ENCODE measurements at regions not wholly inside any gene's neighbourhood (a gene's known extent, or its start where the extent isn't known, plus 50 kb on each side); places are given as distances from the start of the nearest gene placed in this dataset.

- CTCF ChIA-PET = no interaction called here
- H3K4me3 Mint-ChIP-seq = no peak overlapping the region
- no peaks in the 10 kb centered on the region for H3K9me3 Mint-ChIP-seq
- no peak overlapping the region for H3K27ac Mint-ChIP-seq
- H3K36me3 Mint-ChIP-seq (ENCODE audit: low read depth) = no peaks in the 10 kb centered on the region
- H3K27me3 Mint-ChIP-seq (ENCODE audit: low read depth) = peaks cover 19% of the 10 kb centered on the region
- intact Hi-C loops (cut with micrococcal nuclease) = no loop called here
- no peaks in the 10 kb centered on the region for H3K4me1 Mint-ChIP-seq (ENCODE audit: low read depth)
- no peak for DNase-seq
Observed at GRCh38 chr3:43862992-43863805, 172.5 kb downstream of the ABHD5 start.

- no peak for DNase-seq
- Mint-ChIP-seq H3K36me3 (ENCODE audit: low read depth) (no peaks in the 10 kb centered on the region), H3K4me3 (no peak overlapping the region), H3K4me1 (ENCODE audit: low read depth) (no peaks in the 10 kb centered on the region), H3K9me3 (no peaks in the 10 kb centered on the region), H3K27me3 (ENCODE audit: low read depth) (peaks cover 18% of the 10 kb centered on the region), H3K27ac (no peak overlapping the region)
- intact Hi-C loops (cut with micrococcal nuclease) = no loop called here
- CTCF ChIA-PET = no interaction called here
Observed at GRCh38 chr3:43863966-43864933, 173.5 kb downstream of the ABHD5 start.

DNA sequence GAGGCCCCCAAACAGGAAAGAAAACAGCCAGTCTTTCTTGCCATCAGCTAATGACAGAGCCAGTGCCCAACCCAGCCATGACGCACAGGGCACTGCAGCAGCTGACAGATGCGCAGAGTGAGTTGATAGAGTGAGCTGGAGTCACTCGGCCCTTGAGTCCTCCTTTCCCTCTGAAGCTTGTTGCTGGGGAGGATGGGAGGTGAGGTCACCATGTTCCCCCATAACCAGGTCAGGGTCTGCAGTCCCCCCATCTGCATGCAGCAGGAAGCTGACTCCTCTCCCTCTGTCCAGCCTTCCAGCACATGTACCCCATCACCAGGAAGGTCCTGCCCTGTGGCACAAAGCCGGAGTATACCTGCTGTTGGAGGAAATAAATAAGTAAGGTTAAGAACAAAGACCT is 174.6 kb downstream of the ABHD5 start:
- intact Hi-C loops (cut with micrococcal nuclease) = no loop called here
- H3K27ac Mint-ChIP-seq = no peak overlapping the region

GRCh38 chr3:43865887-43866528 is 175.3 kb downstream of the ABHD5 start:
- H3K4me1 Mint-ChIP-seq (ENCODE audit: low read depth) = no peaks in the 10 kb centered on the region
- CTCF ChIA-PET = no interaction called here
- H3K9me3 Mint-ChIP-seq = no peaks in the 10 kb centered on the region
- intact Hi-C loops (cut with micrococcal nuclease) = no loop called here
- peaks cover 10% of the 10 kb centered on the region for H3K27me3 Mint-ChIP-seq (ENCODE audit: low read depth)
- H3K27ac Mint-ChIP-seq = no peak overlapping the region
- DNase-seq = no peak
- no peak overlapping the region for H3K4me3 Mint-ChIP-seq
- H3K36me3 Mint-ChIP-seq (ENCODE audit: low read depth) = no peaks in the 10 kb centered on the region

More for the DNA sequence above, 174.6 kb downstream of the ABHD5 start:
- peaks cover 14% of the 10 kb centered on the region for H3K27me3 Mint-ChIP-seq (ENCODE audit: low read depth)
- no peak overlapping the region for H3K4me3 Mint-ChIP-seq
- H3K36me3 Mint-ChIP-seq (ENCODE audit: low read depth) = no peaks in the 10 kb centered on the region
- no peaks in the 10 kb centered on the region for H3K4me1 Mint-ChIP-seq (ENCODE audit: low read depth)
- DNase-seq = no peak
- CTCF ChIA-PET = no interaction called here
- no peaks in the 10 kb centered on the region for H3K9me3 Mint-ChIP-seq

- no peaks in the 10 kb centered on the region for H3K36me3 Mint-ChIP-seq (ENCODE audit: low read depth)
- no peaks in the 10 kb centered on the region for H3K9me3 Mint-ChIP-seq
- no peak overlapping the region for H3K27ac Mint-ChIP-seq
- CTCF ChIA-PET = interaction anchor here (0.9 kb wide), 1 partner anchor 18 kb away, joined by 3 read pairs; no protein-coding TSS in a partner anchor
- no peak for DNase-seq
- no peaks in the 10 kb centered on the region for H3K4me1 Mint-ChIP-seq (ENCODE audit: low read depth)
- peaks cover 12% of the 10 kb centered on the region for H3K27me3 Mint-ChIP-seq (ENCODE audit: low read depth)
- intact Hi-C loops (cut with micrococcal nuclease) = no loop called here
- H3K4me3 Mint-ChIP-seq = no peak overlapping the region
Observed at GRCh38 chr3:43866529-43867353, 176.0 kb downstream of the ABHD5 start.

DNA sequence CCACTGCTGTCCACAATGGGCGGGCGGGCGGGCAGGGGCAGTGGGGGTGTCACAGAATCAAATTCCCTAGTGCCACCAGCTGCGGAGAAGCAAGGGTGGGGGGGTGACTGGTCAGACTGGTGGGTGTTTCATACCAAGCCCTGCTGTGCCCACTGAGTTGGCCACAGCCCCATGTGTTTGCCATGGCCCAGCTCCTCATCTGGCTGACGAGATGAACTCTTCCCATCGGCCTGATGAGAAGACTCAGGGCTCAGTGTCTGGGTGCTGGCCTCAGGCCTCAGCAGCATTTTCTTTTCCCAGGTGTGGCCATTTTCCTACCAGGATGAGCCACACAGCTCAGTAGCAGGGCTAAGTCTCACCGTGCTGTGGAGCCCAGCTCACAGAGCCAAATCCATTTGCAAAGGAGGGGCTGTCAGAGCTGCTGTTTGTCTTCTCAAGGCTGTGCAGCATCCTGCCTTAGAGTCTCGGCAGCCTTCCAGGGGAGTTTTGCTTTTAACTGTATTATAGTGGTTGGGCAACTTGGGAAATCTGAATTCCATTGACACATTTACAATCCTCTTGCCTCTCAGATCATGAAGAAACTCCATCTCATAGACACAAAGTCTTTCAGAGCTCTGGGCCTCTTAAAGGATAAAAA is 176.8 kb downstream of the ABHD5 start:
- Mint-ChIP-seq H3K4me1 (ENCODE audit: low read depth) (no peaks in the 10 kb centered on the region), H3K36me3 (ENCODE audit: low read depth) (no peaks in the 10 kb centered on the region), H3K4me3 (no peak overlapping the region), H3K27ac (no peak overlapping the region), H3K27me3 (ENCODE audit: low read depth) (peaks cover 19% of the 10 kb centered on the region), H3K9me3 (no peaks in the 10 kb centered on the region)
- CTCF ChIA-PET = interaction anchor here (0.9 to 1.6 kb wide), 2 partner anchors 12 to 17 kb away, joined by 3 to 6 read pairs; no protein-coding TSS in a partner anchor
- intact Hi-C loops (cut with micrococcal nuclease) = no loop called here
- DNase-seq = no peak

DNA sequence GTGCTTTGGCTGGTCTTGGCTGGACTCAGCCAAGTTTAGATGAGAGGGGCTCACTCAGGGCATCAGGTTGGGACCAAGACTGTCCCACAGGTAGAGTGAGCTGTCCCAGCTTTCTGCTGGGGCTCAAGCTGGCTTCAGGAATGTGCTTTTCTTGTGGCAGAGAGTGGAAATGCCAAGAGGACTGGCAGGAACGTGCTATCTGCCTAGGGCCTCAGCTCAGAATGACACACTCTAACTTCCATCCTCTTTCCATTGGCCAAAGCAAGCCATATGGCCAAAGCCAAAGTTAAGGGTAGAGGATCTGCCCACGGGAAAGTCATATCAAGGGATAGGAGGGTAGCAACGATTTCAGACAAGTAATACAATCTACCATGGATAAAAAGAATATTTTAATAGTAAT is 178.8 kb downstream of the ABHD5 start:
- Mint-ChIP-seq H3K27ac (no peak overlapping the region), H3K4me1 (ENCODE audit: low read depth) (no peaks in the 10 kb centered on the region), H3K9me3 (no peaks in the 10 kb centered on the region), H3K27me3 (ENCODE audit: low read depth) (peaks cover 27% of the 10 kb centered on the region), H3K36me3 (ENCODE audit: low read depth) (no peaks in the 10 kb centered on the region), H3K4me3 (no peak overlapping the region)
- DNase-seq = no peak
- CTCF ChIA-PET = no interaction called here
- intact Hi-C loops (cut with micrococcal nuclease) = no loop called here

DNA sequence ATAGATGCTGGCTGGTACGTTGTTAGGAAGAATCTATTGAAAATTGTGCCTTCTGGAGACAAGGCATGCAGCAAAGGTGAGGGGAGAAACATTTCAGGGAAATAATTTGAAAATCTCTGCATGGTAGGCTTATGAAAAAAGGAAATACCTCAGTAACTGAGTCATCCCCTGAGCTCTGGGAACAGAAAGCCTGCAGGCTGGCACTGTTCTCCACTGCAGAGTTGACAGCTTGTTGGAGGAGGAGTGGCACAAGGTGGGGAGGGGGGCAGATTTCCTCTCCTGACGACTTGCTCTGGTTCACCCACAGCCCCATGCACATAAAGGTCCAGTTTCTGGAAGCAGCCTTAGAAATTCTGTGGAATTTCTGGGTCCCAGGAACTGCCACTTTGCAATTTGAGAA is 179.4 kb downstream of the ABHD5 start:
- CTCF ChIA-PET = no interaction called here
- Mint-ChIP-seq H3K4me3 (no peak overlapping the region), H3K27me3 (ENCODE audit: low read depth) (peaks cover 24% of the 10 kb centered on the region), H3K4me1 (ENCODE audit: low read depth) (no peaks in the 10 kb centered on the region), H3K9me3 (no peaks in the 10 kb centered on the region), H3K27ac (no peak overlapping the region), H3K36me3 (ENCODE audit: low read depth) (no peaks in the 10 kb centered on the region)
- DNase-seq = no peak
- intact Hi-C loops (cut with micrococcal nuclease) = no loop called here

- CTCF ChIA-PET = interaction anchor here (0.7 kb wide), 1 partner anchor 15 kb away, joined by 4 read pairs; no protein-coding TSS in a partner anchor
- Mint-ChIP-seq H3K27ac (no peak overlapping the region), H3K4me3 (no peak overlapping the region), H3K9me3 (no peaks in the 10 kb centered on the region), H3K36me3 (ENCODE audit: low read depth) (no peaks in the 10 kb centered on the region), H3K4me1 (ENCODE audit: low read depth) (no peaks in the 10 kb centered on the region), H3K27me3 (ENCODE audit: low read depth) (peaks cover 24% of the 10 kb centered on the region)
- DNase-seq = no peak
- intact Hi-C loops (cut with micrococcal nuclease) = no loop called here
Observed at GRCh38 chr3:43870844-43871626, 180.3 kb downstream of the ABHD5 start.

- Mint-ChIP-seq H3K27ac (no peak overlapping the region), H3K9me3 (no peaks in the 10 kb centered on the region), H3K36me3 (ENCODE audit: low read depth) (no peaks in the 10 kb centered on the region), H3K4me1 (ENCODE audit: low read depth) (no peaks in the 10 kb centered on the region), H3K27me3 (ENCODE audit: low read depth) (peaks cover 24% of the 10 kb centered on the region), H3K4me3 (no peak overlapping the region)
- intact Hi-C loops (cut with micrococcal nuclease) = no loop called here
- DNase-seq = no peak
- CTCF ChIA-PET = interaction anchor here (0.7 to 0.9 kb wide), 2 partner anchors 16 kb away, joined by 3 to 4 read pairs; no protein-coding TSS in a partner anchor
Observed at GRCh38 chr3:43871627-43872245, 181.0 kb downstream of the ABHD5 start.

Measured in activated naive CD4-positive, alpha-beta T cell treated with anti-CD3 and anti-CD28 coated beads for 36 hours (primary cell).